K562 (cell line): ENCODE measurements at regions not wholly inside any gene's neighbourhood (a gene's known extent, or its start where the extent isn't known, plus 50 kb on each side); places are given as distances from the start of the nearest gene placed in this dataset.
"Not testable (repeated sequence)": the region's sequence is repeated elsewhere in the genome, so short reads cannot be mapped to it uniquely, and the experiment has no call there.

ENCODE experiments used
- ATAC-seq: fragments of 200-7000 bp; cut with Tn5 transposase; 3 replicates; pipeline ENCODE4 v1.9.1; 2020; ENCODE audit warnings: moderate library complexity
- BruUV-seq: library from RNA; stranded (reverse); fragments of 400-500 nt; replicated peaks from 2 replicates; lab custom pipeline; 2021; lab: Mats Ljungman, UMichigan
- CTCF ChIA-PET: fragments of 300-600 bp; formaldehyde crosslinking; extraction: SDS; loops from one replicate; lab custom pipeline; 2021; ENCODE audit warnings: low intra/inter-chr PET ratio; lab: Yijun Ruan, JAX
- POLR2A ChIA-PET: fragments of 300-600, 350-650 bp; sonication (Branson Sonifier 250); formaldehyde crosslinking; extraction: SDS; loops from one replicate; lab custom pipeline; 2021; ENCODE audit warnings: antibody characterized with exemption, inconsistent platforms; lab: Yijun Ruan, JAX
- DNase-seq, 4 experiments: peaks; one replicate each; pipeline versions ENCODE4 v3.0.0 to v3.0.0-alpha.2; 2011 to 2018; ENCODE audit warnings: low spot score in 3 of 4, mixed read lengths in 3 of 4; ENCODE audit errors: extremely low read depth in 1 of 4
- FAIRE-seq: peaks from 2 replicates; lab custom pipeline; 2011; peaks lifted over from hg19 to GRCh38; lab: Jason Lieb, UNC
- H2AFZ ChIP-seq: 2 replicates; pipeline ENCODE4 v1.6.0; 2011; ENCODE audit warnings: low read depth, low read length, control low read depth, inconsistent platforms
- H3K27ac ChIP-seq: fragments of 200-600 bp; 3 replicates; pipeline ENCODE4 v1.8.0; 2011; ENCODE audit warnings: low read depth, mild to moderate bottlenecking, control low read depth, inconsistent platforms, low read length, moderate library complexity, mixed read lengths; ENCODE audit errors: extremely low read depth
- H3K27me3 ChIP-seq, 2 experiments: fragments of 300-600 bp in 1 of 2; 2 replicates in 1 of 2; 3 replicates in 1 of 2; pipeline versions ENCODE4 v1.6.0 to v1.8.0; 2011; ENCODE audit warnings: inconsistent platforms in 2 of 2, low read length in 2 of 2, mild to moderate bottlenecking in 1 of 2, mixed read lengths in 1 of 2, moderate library complexity in 1 of 2; ENCODE audit not compliant: control insufficient read depth in 2 of 2, insufficient read depth in 2 of 2
- H3K36me3 ChIP-seq: fragments of 300-600 bp; 3 replicates; pipeline ENCODE4 v1.8.0; 2011; ENCODE audit warnings: mild to moderate bottlenecking, low read length, inconsistent platforms; ENCODE audit not compliant: control insufficient read depth, insufficient read depth
- H3K4me1 ChIP-seq, 2 experiments: fragments of 200-600 bp in 1 of 2; replicated peaks in 1 of 2; 2 replicates in 1 of 2; 3 replicates in 1 of 2; pipeline versions ENCODE4 v1.5.1 to v1.8.0; 2011; ENCODE audit warnings: inconsistent platforms in 2 of 2, low read length in 2 of 2, mild to moderate bottlenecking in 1 of 2, mixed read lengths in 1 of 2, moderate library complexity in 1 of 2; ENCODE audit not compliant: control insufficient read depth in 2 of 2, insufficient read depth in 2 of 2
- H3K4me2 ChIP-seq: 2 replicates; pipeline ENCODE4 v1.6.1; 2011; ENCODE audit warnings: low read length, control low read depth, inconsistent platforms, mixed read lengths; ENCODE audit not compliant: insufficient read depth
- H3K4me3 ChIP-seq: fragments of 200-600 bp; sonication (generic), shearing (Covaris generic); 2 replicates; pipeline ENCODE4 v1.5.1; 2016; ENCODE audit warnings: control low read depth, inconsistent platforms
- H3K79me2 ChIP-seq: fragments of 200-600 bp; 3 replicates; pipeline ENCODE4 v1.8.0; 2011; ENCODE audit warnings: low read length, inconsistent platforms; ENCODE audit not compliant: control insufficient read depth, insufficient read depth
- H3K9ac ChIP-seq, 2 experiments: 2 replicates each; pipeline versions ENCODE4 v1.6.0 to v1.6.1; 2011; ENCODE audit warnings: low read depth in 2 of 2, low read length in 2 of 2, control low read depth in 1 of 2, inconsistent platforms in 1 of 2, mild to moderate bottlenecking in 1 of 2, mixed read lengths in 1 of 2; ENCODE audit not compliant: insufficient read depth in 1 of 2
- H3K9me1 ChIP-seq: one replicate; pipeline ENCODE4 v1.6.0; 2011; ENCODE audit warnings: inconsistent platforms, mild to moderate bottlenecking, low read length, moderate library complexity; ENCODE audit not compliant: control insufficient read depth, insufficient read depth
- H3K9me3 ChIP-seq: replicated peaks from 2 replicates; pipeline ENCODE4 v1.5.1; 2011; ENCODE audit warnings: low read depth, low read length, inconsistent platforms; ENCODE audit not compliant: control insufficient read depth, insufficient read depth
- H4K20me1 ChIP-seq: replicated peaks from 2 replicates; pipeline ENCODE4 v1.6.1; 2011; ENCODE audit warnings: low read length, inconsistent platforms, mixed read lengths; ENCODE audit not compliant: control insufficient read depth, insufficient read depth
- ARID2 ChIP-seq: fragments of 450-650 bp; IDR thresholded peaks from 2 replicates; pipeline ENCODE4 v1.6.1; 2017; ENCODE audit warnings: antibody characterized with exemption, mild to moderate bottlenecking
- CREB3 ChIP-seq: fragments of 450-650 bp; conservative IDR thresholded peaks from 2 replicates; pipeline ENCODE4 v1.6.1; 2016; ENCODE audit warnings: missing genetic modification characterization, low read depth, mild to moderate bottlenecking, missing compliant biosample characterization, moderate library complexity
- HDAC8 ChIP-seq: fragments of 450-650 bp; IDR thresholded peaks from 2 replicates; pipeline ENCODE4 v1.6.1; 2016; ENCODE audit warnings: mild to moderate bottlenecking, missing genetic modification characterization, moderate library complexity, missing compliant biosample characterization
- IRF1 ChIP-seq: sonication (generic); formaldehyde crosslinking; IDR thresholded peaks from 2 replicates; pipeline ENCODE4 v1.8.0; 2022; ENCODE audit warnings: missing genetic modification reagents, mild to moderate bottlenecking, borderline replicate concordance
- KLF13 ChIP-seq: fragments of 450-650 bp; IDR thresholded peaks from 2 replicates; pipeline ENCODE4 v1.6.1; 2016; ENCODE audit warnings: missing genetic modification characterization, low read depth, mild to moderate bottlenecking, missing compliant biosample characterization, moderate library complexity, borderline replicate concordance
- MAZ ChIP-seq, 2 experiments: fragments of 450-650 bp in 1 of 2; sonication (generic) in 1 of 2; formaldehyde crosslinking; IDR thresholded peaks in 1 of 2; conservative IDR thresholded peaks in 1 of 2; 2 replicates each; pipeline versions ENCODE4 v1.4.0 to v1.5.0; 2020; ENCODE audit warnings: mild to moderate bottlenecking in 1 of 2, missing genetic modification reagents in 1 of 2
- PRPF4 ChIP-seq: fragments of 200-400 bp; formaldehyde crosslinking; IDR thresholded peaks from one replicate; pipeline ENCODE4 v1.6.1; 2017; ENCODE audit warnings: low read length, low read depth, mild to moderate bottlenecking; ENCODE audit not compliant: insufficient read depth, poor library complexity, severe bottlenecking
- ZBTB8A ChIP-seq: fragments of 450-650 bp; IDR thresholded peaks from 2 replicates; pipeline ENCODE4 v1.6.1; 2018; ENCODE audit warnings: mild to moderate bottlenecking, moderate library complexity; ENCODE audit not compliant: partially characterized antibody
- ZNF239 ChIP-seq: fragments of 250-450 bp; sonication (Bioruptor Pico); IDR thresholded peaks from 2 replicates; pipeline ENCODE4 v1.4.0; 2020; ENCODE audit warnings: mild to moderate bottlenecking
- ZNF24 ChIP-seq: fragments of 450-650 bp; IDR thresholded peaks from 2 replicates; pipeline ENCODE4 v1.6.1; 2016
- ZNF696 ChIP-seq: fragments of 250-450 bp; sonication (Bioruptor Pico); conservative IDR thresholded peaks from 2 replicates; pipeline ENCODE4 v1.4.0; 2020; ENCODE audit warnings: mild to moderate bottlenecking, moderate library complexity
- WGBS: fragments of 100-300 bp; shearing (Covaris generic); methylation state at CpG from one replicate; pipeline ENCODE4 v1.1.6; 2016; ENCODE audit warnings: low coverage, mixed read lengths; ENCODE audit not compliant: insufficient coverage; ENCODE audit errors: missing lambda C conversion rate; 5-methylcytosine and 5-hydroxymethylcytosine counted together
- in situ Hi-C: fragments of 300-500 bp; cut with MboI; formaldehyde crosslinking; loops from 4 replicates; pipeline ENCODE4 v1.15.0; 2018; ENCODE audit warnings: inconsistent platforms, mixed read lengths
- intact Hi-C: fragments of 100-400 bp; cut with micrococcal nuclease; formaldehyde crosslinking; loops from 2 replicates; pipeline ENCODE4 v1.14.2; 2022

GRCh38 chr6:13872681-13873080, 52.1 kb upstream of the RNF182 start:
- no peak overlapping the region for H3K9ac ChIP-seq
- ChIA-PET CTCF (interaction anchor here (2.6 kb wide), 1 partner anchor 194 kb away, joined by 11 read pairs; no protein-coding TSS in a partner anchor), POLR2A (interaction anchor here (2.6 kb wide), 1 partner anchor 11 kb away, joined by 11 read pairs; no protein-coding TSS in a partner anchor)
- H3K36me3 ChIP-seq, result no peaks in the 10 kb centered on the region
- no peaks in the 10 kb centered on the region for H3K9me1 ChIP-seq
- H3K27ac ChIP-seq, result no peak overlapping the region
- no peak for FAIRE-seq
- H3K9me3 ChIP-seq, result no peaks in the 10 kb centered on the region
- intact Hi-C loops, result no loop called here
- H3K4me1 ChIP-seq, result peaks cover 9 to 10% of the 10 kb centered on the region in 2 experiments; a peak in 4 of 5 replicates
- no peaks in the 10 kb centered on the region for H3K79me2 ChIP-seq
- TF ChIP-seq HDAC8 (tag), result no peak
- TF ChIP-seq CREB3 (tag), result no peak
- TF ChIP-seq PRPF4, result no peak
- TF ChIP-seq ARID2, result no peak
- no peak for TF ChIP-seq IRF1
- no peak for TF ChIP-seq ZBTB8A
- TF ChIP-seq ZNF239 (CRISPR knock-in tag), result no peak
- no peak for TF ChIP-seq MAZ (CRISPR knock-in tag; conservative IDR thresholded peaks at IDR 0.05 in 1 of 2, IDR thresholded peaks at IDR 0.05 in 1 of 2)
- TF ChIP-seq KLF13 (tag), result no peak
- TF ChIP-seq ZNF24, result no peak
- no peak for TF ChIP-seq ZNF696 (CRISPR knock-in tag)
- DNase-seq, result no peak
- WGBS, result 78% methylated on average over 2 of the region's 2 CpGs
- 0 out of 2 replicates have a peak overlapping the region, but pooled peaks have one; percentile 83 for H2AFZ ChIP-seq
- in situ Hi-C loops, result no loop called here
- no peak overlapping the region for H3K4me2 ChIP-seq
- no peaks in the 10 kb centered on the region for H3K27me3 ChIP-seq
- no TSS peak for BruUV-seq
- no peak for ATAC-seq
- H3K4me3 ChIP-seq, result no peak overlapping the region
- no peaks in the 10 kb centered on the region for H4K20me1 ChIP-seq

GRCh38 chr6:13872006-13872405, 52.7 kb upstream of the RNF182 start:
- H3K79me2 ChIP-seq, H3K4me2 ChIP-seq, in situ Hi-C loops, H3K4me3 ChIP-seq, H3K9ac ChIP-seq, H3K9me1 ChIP-seq, BruUV-seq, H3K27me3 ChIP-seq, H3K36me3 ChIP-seq, H2AFZ ChIP-seq, intact Hi-C loops, ATAC-seq, H3K9me3 ChIP-seq, DNase-seq, H4K20me1 ChIP-seq, CTCF ChIA-PET, FAIRE-seq, H3K27ac ChIP-seq: not testable (repeated sequence)
- peaks cover 9 to 10% of the 10 kb centered on the region in 2 experiments; a peak in 4 of 5 replicates for H3K4me1 ChIP-seq
- POLR2A ChIA-PET, result interaction anchor here (2.2 kb wide), 1 partner anchor 18 kb away, joined by 8 read pairs; no protein-coding TSS in a partner anchor
- 84% methylated on average over 10 of the region's 23 CpGs for WGBS
